ENCODE measurements at regions not wholly inside any gene's neighbourhood (a gene's known extent, or its start where the extent isn't known, plus 50 kb on each side); places are given as distances from the start of the nearest gene placed in this dataset.

DNA sequence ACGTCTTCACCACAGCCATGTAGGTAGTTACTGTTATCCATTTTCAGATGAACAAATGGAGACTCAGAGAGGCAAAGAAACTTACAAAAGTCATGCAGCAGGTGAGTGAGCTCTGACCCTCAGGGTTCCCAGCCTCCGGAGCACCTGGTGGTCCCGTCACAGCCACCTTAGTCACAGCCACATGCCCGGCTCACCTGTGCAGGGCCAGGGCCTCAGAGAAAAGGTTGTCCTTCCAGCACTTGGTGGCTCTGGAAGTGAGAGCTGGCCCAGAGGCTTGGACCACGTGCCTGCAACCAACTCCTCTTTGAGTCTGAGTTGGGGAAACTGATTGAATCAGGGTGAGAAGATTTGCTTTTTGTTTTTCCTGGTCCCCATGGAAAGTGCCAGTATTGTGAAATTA lies 189.3 kb downstream of the GLI2 start:
- TF ChIP-seq, protein P1, sequence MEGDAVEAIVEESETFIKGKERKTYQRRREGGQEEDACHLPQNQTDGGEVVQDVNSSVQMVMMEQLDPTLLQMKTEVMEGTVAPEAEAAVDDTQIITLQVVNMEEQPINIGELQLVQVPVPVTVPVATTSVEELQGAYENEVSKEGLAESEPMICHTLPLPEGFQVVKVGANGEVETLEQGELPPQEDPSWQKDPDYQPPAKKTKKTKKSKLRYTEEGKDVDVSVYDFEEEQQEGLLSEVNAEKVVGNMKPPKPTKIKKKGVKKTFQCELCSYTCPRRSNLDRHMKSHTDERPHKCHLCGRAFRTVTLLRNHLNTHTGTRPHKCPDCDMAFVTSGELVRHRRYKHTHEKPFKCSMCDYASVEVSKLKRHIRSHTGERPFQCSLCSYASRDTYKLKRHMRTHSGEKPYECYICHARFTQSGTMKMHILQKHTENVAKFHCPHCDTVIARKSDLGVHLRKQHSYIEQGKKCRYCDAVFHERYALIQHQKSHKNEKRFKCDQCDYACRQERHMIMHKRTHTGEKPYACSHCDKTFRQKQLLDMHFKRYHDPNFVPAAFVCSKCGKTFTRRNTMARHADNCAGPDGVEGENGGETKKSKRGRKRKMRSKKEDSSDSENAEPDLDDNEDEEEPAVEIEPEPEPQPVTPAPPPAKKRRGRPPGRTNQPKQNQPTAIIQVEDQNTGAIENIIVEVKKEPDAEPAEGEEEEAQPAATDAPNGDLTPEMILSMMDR (IDR thresholded peaks at IDR 0.05): no peak
- no peak for TF ChIP-seq POLR2A (IDR thresholded peaks at IDR 0.05)

Data from ovary (tissue), 3 donors.